PC-9 (cell line): ENCODE measurements at regions not wholly inside any gene's neighbourhood (a gene's known extent, or its start where the extent isn't known, plus 50 kb on each side); places are given as distances from the start of the nearest gene placed in this dataset.

Experiments
- CTCF ChIP-seq: fragments of 200-600 bp; sonication (generic); conservative IDR thresholded peaks from 2 replicates; pipeline ENCODE4 v1.6.1; 2017; ENCODE audit warnings: mixed run types, antibody characterized with exemption, mild to moderate bottlenecking, moderate library complexity
- EZH2 ChIP-seq: fragments of 200-600 bp; sonication (generic); IDR thresholded peaks from 2 replicates; pipeline ENCODE4 v1.8.0; 2017; ENCODE audit warnings: antibody characterized with exemption, low read depth

- TF ChIP-seq EZH2 (no peak), CTCF (no peak)
Measured at GRCh38 chr2:82487354-82487753, 1971.7 kb downstream of the SUCLG1 start.
